GM19467 (cell line): ENCODE measurements at regions not wholly inside any gene's neighbourhood (a gene's known extent, or its start where the extent isn't known, plus 50 kb on each side); places are given as distances from the start of the nearest gene placed in this dataset.
"Not testable (repeated sequence)": the region's sequence is repeated elsewhere in the genome, so short reads cannot be mapped to it uniquely, and the experiment has no call there.

Experiments used
- ATAC-seq: cut with Tn5 transposase; IDR thresholded peaks from one replicate; pipeline ENCODE4 v1.9.1; 2021; ENCODE audit warnings: mild to moderate bottlenecking, moderate library complexity; ENCODE audit not compliant: unreplicated experiment

- no peak for ATAC-seq
Measured at GRCh38 chr18:1393929-1394328, 489.3 kb downstream of the ADCYAP1 start.

DNA sequence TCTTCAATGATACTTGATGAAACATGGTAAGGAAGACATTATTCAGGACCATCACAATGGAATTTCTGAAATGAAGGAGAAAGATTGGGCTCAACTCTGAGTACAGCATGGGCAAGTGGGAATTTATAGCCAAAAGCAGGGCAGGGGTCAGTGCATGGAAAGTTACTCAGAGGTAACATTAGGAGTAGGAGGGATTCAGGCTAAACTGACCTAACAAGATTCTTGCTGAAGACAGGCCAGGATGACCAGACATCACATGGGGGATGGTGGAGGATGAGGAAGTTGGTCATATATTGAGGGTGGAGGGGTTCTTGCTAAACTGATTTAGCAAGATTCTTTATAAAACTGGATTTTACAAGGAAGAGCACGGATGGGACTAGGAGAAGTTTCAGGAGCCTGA, 489.8 kb downstream of the ADCYAP1 start:
- ATAC-seq: no peak

DNA sequence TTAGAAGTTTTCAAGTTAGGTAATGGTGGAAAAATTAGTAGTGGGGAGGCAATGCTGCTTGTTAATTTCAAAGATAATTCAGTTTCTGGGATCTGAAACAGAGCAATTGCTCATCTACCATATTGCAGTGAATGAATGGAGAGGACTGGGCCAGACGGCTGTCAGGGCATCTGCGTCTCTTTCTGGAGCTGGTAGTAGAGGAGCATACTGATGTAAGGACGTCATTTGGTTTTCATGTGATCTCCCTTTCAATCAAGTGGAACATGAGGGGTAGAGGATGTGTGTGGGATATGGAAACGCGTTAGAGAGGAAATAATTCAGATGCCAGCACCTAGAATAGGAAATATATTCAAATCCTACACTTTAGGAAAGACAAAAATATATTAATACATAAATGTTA, 490.3 kb downstream of the ADCYAP1 start:
- no peak for ATAC-seq

GRCh38 chr18:1408376-1408775, 503.7 kb downstream of the ADCYAP1 start:
- ATAC-seq: no peak

DNA sequence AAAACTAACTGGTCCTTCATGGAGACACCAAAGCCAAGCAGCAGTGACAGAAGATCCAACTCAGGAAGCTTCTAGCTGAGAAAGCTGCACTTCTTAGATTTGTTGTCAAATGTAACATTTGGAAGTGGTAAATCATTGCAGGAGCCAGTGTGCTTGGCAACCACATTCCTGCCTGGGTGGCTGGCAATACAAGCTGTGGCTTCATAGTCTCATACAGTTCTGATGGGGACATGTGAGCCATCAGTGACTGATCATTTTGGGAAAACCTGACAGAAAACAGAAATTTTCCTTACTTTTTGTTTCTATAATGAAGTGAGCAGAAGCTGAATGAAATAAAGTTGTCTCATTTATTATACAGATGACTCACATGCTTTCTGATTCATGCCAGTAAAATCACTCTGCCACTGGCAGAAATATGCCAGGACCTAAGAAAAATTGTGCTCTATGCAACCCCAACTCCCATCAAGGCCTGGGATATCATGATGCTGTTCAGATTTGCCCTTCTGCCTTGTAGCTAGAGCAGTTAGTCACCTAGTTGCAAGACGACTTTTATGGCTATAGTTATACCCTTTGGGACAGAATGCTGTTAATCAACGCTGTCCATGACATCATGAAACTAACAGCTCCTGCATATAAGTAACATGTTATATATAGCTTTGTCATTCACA, 508.1 kb downstream of the ADCYAP1 start:
- no peak for ATAC-seq

GRCh38 chr18:1413323-1413675, 508.6 kb downstream of the ADCYAP1 start:
- no peak for ATAC-seq

DNA sequence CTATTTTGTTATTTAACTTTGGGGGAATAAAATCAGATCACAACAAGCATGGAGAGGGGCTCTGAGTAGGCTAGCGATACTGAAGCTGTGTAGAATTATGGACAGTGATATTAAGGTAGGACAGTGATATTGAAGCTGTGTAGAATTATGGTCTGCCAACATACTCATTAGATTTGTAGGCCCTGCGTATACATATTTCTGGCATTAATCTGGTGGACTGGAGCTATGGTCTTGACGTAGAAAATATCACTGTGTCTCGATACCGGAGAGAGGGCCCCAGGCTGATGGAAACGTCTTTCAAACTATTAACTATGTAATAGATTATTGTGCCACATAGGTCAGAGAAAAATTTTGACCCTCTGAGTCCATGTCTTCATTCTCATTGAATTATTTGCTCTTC, 511.4 kb downstream of the ADCYAP1 start:
- ATAC-seq: no peak

DNA sequence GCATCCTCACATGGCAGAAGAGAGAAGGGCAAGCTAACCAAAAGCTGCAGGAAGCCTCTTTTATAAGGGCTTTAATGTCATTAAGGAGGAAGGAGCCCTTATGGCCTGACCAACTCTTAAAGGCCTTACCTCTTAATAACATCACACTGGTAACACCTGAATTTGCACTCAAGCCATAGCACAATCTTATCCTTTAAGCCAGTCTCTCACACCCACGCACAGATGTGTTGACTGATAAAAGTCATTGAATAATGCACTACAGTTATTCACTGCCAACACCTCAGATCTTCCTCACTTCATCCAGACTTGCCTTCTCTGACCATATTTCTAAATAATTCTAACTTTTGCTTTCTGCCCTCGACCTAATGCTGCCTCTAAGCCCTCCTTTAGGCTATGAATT, 516.8 kb downstream of the ADCYAP1 start:
- ATAC-seq: no peak

- no peak for ATAC-seq
Measured at GRCh38 chr18:1422634-1423033, 518.0 kb downstream of the ADCYAP1 start.

DNA sequence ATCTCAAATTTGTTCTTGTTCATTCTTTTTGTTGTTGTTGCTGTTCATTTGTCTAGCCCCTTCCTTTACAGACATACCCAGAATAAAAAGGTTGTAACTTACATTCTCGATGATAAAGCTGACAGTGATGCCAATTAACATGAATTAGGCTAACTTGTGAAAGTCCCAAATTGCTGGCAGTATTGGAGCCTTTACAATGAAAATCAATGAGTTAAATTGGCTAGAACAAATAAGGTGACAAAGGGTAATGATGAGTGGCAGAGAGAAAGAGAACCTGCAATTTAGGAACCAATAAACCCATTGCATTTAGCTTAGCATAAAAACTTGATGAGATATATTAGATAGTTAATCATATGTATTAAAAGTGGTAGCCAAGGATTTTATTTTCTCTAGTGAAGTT, 521.0 kb downstream of the ADCYAP1 start:
- no peak for ATAC-seq

- no peak for ATAC-seq
Measured at GRCh38 chr18:1435487-1435886, 530.8 kb downstream of the ADCYAP1 start.

DNA sequence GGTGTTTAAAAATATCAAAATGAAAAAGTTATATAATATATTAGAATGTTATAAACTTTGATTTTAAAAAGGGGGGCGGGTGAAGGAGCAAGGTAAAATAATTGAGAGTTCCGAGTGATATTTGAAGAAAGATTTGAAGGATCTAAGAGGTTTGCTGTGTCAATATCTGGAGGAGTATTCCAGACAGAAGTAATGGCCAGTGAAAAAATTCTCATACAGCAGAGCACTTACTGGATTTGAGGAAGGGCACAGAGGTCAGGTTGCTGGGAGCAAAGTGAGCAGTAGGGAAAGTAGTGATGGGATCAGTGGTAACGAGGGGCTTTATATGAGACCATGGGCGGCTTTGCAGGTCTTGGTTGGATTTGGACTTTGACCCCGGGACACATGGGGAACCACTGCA, 531.5 kb downstream of the ADCYAP1 start:
- ATAC-seq: no peak

- no peak for ATAC-seq
Measured at GRCh38 chr18:1438458-1438910, 533.8 kb downstream of the ADCYAP1 start.

DNA sequence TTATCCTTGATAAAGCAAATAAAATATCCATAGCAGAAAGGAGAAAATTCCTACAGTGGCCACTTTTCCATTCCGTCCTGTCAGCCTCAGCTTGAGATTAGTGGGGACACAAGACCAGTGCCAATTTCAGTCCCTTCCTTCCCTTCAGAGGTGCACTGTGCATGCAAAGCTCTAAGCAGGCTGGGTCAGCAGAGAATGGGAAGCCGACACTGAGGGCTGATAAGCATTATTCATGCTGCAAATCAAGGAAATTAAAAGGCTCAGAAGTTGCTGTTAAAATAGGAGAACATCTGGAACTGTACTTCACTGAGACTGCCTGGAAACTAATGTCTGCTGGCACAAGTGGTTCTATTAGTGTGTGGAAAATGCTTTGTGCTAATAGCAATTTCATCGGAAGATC, 534.3 kb downstream of the ADCYAP1 start:
- ATAC-seq: no peak

DNA sequence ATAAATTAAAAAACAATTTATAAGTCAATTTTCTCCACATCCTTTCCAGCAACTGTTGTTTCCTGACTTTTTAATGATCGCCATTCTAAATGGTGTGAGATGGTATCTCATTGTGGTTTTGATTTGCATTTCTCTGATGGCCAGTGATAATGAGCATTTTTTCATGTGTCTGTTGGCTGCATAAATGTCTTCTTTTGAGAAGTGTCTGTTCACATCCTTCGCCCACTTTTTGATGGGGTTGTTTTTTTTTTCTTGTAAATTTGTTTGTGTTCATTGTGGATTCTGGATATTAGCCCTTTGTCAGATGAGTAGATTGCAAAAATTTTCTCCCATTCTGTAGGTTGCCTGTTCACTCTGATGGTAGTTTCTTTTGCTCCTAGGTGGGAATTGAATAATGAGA, 539.4 kb downstream of the ADCYAP1 start:
- not testable (repeated sequence) for ATAC-seq

DNA sequence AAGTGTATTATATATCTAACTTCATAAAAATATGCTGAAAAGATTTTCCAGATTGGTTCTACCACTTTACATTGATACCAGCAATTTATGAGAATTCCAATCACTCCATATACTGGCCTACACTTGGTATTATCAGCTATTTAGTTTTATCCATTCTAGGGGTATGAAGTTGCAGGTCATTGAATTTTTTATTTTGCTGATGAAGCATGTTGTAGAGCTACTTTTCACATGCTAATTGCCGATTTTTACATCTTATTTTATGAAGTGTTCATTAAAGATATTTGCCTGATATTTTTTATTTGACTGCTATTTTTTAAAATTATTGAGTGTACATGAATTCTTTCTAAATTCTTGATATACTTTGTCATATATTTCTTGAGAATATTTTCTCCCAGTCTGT, 542.1 kb downstream of the ADCYAP1 start:
- ATAC-seq: no peak

- ATAC-seq: no peak
Measured at GRCh38 chr18:1452821-1453220, 548.1 kb downstream of the ADCYAP1 start.

GRCh38 chr18:1455605-1456004, 550.9 kb downstream of the ADCYAP1 start:
- ATAC-seq: no peak

DNA sequence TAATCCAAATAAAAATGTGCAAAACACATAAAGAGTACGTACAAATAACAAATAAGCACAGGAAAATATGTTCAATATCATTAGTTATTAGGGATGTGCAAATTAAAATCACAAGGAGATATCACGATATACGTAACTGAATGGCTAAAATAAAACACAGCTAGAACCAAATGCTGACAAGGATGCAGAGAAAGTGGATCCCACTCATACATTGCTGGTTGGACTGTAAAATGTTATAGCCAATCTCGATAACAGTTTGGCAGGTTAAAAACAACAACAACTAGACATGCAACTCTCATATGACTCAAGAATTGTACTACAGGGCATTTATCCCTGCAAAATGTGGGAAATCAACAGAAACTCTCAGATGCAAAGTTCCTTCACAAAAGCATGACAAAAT, 553.9 kb downstream of the ADCYAP1 start:
- no peak for ATAC-seq

GRCh38 chr18:1463981-1464380, 559.3 kb downstream of the ADCYAP1 start:
- no peak for ATAC-seq

DNA sequence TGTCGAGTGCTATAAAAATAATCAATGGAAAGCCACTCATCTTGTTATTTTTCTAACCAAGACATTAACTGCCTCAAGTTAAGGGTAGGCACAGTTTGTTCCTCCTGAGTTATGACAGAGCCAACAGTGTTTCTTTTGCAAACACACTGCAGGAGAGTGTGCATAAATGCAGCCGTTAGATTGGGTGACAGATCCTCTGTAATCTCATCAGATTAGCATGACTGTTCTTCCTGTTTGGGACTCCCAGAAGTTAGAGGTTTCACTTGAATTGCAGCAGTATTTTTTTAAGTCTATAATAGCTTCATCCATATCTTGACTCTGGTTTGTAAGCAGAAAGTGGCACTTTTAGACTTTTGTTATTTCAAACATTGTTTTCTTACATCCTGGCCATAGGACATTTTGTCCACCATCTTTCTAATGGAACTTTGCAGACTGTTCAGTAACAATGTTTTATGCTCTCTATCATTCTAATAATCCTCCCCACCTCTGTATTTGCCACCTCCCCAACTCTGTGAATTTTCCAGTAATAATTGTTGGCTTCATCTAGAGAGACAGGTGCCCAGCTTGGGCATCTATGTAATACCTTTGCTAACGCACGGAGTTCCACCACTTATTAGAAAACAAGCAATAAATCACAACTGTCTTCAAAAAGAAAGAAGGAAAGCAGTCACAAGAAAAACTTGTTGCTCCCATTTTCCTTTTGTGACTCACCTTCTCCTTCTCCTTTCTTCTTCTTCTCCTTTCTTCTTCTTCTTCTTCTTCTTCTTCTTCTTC, 560.0 kb downstream of the ADCYAP1 start:
- no peak for ATAC-seq

GRCh38 chr18:1466035-1466434, 561.4 kb downstream of the ADCYAP1 start:
- no peak for ATAC-seq
